ENCODE measurements at regions not wholly inside any gene's neighbourhood (a gene's known extent, or its start where the extent isn't known, plus 50 kb on each side); places are given as distances from the start of the nearest gene placed in this dataset.
"Not testable (repeated sequence)": the region's sequence is repeated elsewhere in the genome, so short reads cannot be mapped to it uniquely, and the experiment has no call there.

GRCh38 chr5:109998208-109998607 lies 308.5 kb downstream of the MAN2A1 start:
- in situ Hi-C loops (cut with HindIII; ENCODE audit: low sequenced_read_pairs): no loop called here
- DNase-seq (ENCODE audit: low read depth): no peak
- no peak for TF ChIP-seq CTCF (IDR thresholded peaks at IDR 0.05; ENCODE audit: low read depth, low read length, missing control alignments)
- no peak overlapping the region for H3K4me3 ChIP-seq (ENCODE audit: low read depth, low read length)

GRCh38 chr5:109998726-109999125 lies 309.0 kb downstream of the MAN2A1 start:
- no peak overlapping the region for H3K4me3 ChIP-seq (ENCODE audit: low read depth, low read length)
- no peak for TF ChIP-seq CTCF (IDR thresholded peaks at IDR 0.05; ENCODE audit: low read depth, low read length, missing control alignments)
- in situ Hi-C loops (cut with HindIII; ENCODE audit: low sequenced_read_pairs): no loop called here
- DNase-seq (ENCODE audit: low read depth): no peak

GRCh38 chr5:110001648-110002047 lies 311.9 kb downstream of the MAN2A1 start:
- DNase-seq (ENCODE audit: low read depth): no peak
- H3K4me3 ChIP-seq (ENCODE audit: low read depth, low read length): no peak overlapping the region
- no peak for TF ChIP-seq CTCF (IDR thresholded peaks at IDR 0.05; ENCODE audit: low read depth, low read length, missing control alignments)
- in situ Hi-C loops (cut with HindIII; ENCODE audit: low sequenced_read_pairs): no loop called here

GRCh38 chr5:110002652-110003051 lies 312.9 kb downstream of the MAN2A1 start:
- TF ChIP-seq CTCF (IDR thresholded peaks at IDR 0.05; ENCODE audit: low read depth, low read length, missing control alignments): no peak
- no peak overlapping the region for H3K4me3 ChIP-seq (ENCODE audit: low read depth, low read length)
- DNase-seq (ENCODE audit: low read depth): no peak
- in situ Hi-C loops (cut with HindIII; ENCODE audit: low sequenced_read_pairs): no loop called here

- in situ Hi-C loops (cut with HindIII; ENCODE audit: low sequenced_read_pairs); H3K4me3 ChIP-seq (ENCODE audit: low read depth, low read length); DNase-seq (ENCODE audit: low read depth): not testable (repeated sequence)
These were observed 316.3 kb downstream of the MAN2A1 start for GRCh38 chr5:110005907-110006562.

- DNase-seq (ENCODE audit: low read depth): no peak
- no peak overlapping the region for H3K4me3 ChIP-seq (ENCODE audit: low read depth, low read length)
- in situ Hi-C loops (cut with HindIII; ENCODE audit: low sequenced_read_pairs): no loop called here
- TF ChIP-seq CTCF (IDR thresholded peaks at IDR 0.05; ENCODE audit: low read depth, low read length, missing control alignments): no peak
These were observed 317.4 kb downstream of the MAN2A1 start for GRCh38 chr5:110007101-110007500.

GRCh38 chr5:110008131-110008530 lies 318.4 kb downstream of the MAN2A1 start:
- in situ Hi-C loops (cut with HindIII; ENCODE audit: low sequenced_read_pairs): no loop called here
- no peak for TF ChIP-seq CTCF (IDR thresholded peaks at IDR 0.05; ENCODE audit: low read depth, low read length, missing control alignments)
- DNase-seq (ENCODE audit: low read depth): peak; percentile 32
- H3K4me3 ChIP-seq (ENCODE audit: low read depth, low read length): no peak overlapping the region

Measured in astrocyte of the cerebellum (primary cell).